Midbrain (tissue), 1 donor: ENCODE measurements at regions not wholly inside any gene's neighbourhood (a gene's known extent, or its start where the extent isn't known, plus 50 kb on each side); places are given as distances from the start of the nearest gene placed in this dataset.

ENCODE experiments used
- DNase-seq: peaks from one replicate; lab custom pipeline; 2025; lab: John Stamatoyannopoulos, UW

GRCh38 chr2:76450024-76450475 lies 739.3 kb upstream of the GCFC2 start:
- DNase-seq: no peak

DNA sequence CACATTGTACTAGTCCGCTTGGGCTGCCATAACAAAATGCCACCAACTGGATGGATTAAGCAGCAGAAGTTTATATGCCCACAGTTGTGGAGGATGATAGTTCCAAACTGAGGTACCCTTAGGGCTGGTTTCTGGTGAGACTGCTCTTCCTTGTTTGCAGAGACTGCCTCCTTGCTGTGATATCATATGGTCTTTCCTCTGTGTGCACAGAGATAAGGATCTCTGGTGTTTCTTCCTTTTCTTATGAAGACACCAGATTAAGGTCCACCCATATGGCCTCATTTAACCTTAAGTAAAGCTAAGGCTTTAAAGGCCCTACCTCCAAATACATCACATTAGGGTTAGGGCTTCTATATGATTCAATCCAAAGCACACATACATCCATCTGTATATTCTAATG lies 738.2 kb upstream of the GCFC2 start:
- DNase-seq: no peak

DNA sequence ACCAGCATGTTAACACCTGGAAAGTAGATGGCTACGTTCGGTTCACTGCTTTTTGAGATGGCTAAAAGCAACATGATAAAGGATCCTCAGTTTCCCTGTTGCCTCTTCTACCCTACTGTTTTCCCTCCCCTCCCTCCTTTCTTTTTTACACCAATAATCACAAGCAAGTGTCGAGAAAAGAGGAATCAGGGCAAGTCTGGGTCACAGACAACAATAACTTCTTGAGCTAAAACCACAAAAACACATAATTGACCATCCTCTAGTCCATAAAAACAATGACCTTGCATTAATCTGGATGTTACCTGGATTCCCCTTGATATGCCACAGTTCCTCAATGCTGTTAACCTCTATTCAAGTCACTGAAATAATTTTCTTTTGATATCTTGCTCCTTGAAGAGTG lies 736.6 kb upstream of the GCFC2 start:
- DNase-seq: no peak

GRCh38 chr2:76446872-76447271 lies 736.2 kb upstream of the GCFC2 start:
- no peak for DNase-seq

DNA sequence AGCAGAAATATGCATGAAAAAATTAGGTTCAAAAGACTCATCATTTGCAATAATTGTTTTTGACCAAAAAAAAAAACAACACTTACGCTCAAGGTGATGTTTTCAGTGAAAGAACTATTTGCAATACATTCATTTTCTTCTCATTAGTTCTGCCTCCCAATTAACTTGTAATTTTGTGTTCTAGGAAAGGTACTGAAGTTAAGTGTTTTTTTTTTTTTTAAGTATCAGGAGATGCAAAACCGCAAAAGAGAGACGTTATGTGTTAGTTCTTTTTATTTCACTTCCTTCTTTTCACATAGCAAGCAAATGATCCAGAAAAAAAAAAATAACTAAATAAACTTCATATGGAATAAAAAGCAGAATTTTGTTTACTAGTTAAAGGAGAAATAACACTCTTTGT lies 735.2 kb upstream of the GCFC2 start:
- no peak for DNase-seq

- no peak for DNase-seq
Measured at GRCh38 chr2:76444732-76445131, 734.0 kb upstream of the GCFC2 start.

DNA sequence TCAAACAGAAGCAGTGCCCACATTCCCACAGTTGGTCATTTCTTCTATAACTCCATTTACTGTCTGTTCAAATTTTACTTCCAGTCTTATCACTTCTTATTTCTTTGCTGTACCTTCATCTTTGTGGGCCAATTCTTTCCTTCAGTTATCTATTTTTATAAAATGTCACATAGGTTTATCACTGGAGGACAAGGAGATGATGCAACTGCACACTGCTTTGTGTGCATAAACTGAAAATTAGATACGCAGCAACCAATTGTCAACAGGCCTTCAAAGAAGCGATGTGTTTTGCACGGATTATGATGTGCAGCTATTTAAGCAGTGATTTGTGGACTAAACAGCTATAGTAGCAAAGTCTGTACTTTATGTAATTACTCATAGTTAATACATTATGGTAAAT lies 726.8 kb upstream of the GCFC2 start:
- no peak for DNase-seq

GRCh38 chr2:76429374-76429773 lies 718.7 kb upstream of the GCFC2 start:
- DNase-seq: no peak

DNA sequence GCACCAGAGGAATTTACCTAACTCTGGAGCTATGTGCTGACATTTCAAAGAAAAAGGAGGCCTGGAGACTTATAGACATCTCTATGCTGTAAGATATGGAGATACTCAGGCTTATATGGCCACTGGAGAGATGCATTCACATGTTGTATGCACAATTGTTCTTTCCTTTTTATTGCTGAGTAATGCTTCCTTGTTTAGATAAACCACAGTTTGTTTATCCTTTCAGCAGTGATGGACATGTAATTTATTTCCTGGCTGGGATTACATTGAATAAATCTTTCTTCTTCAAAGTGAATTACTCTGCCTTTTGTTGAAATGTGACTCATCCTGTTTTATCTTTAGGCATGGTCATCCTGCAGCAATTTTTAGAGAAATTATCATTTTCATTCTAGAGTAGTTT lies 716.7 kb upstream of the GCFC2 start:
- DNase-seq: no peak

DNA sequence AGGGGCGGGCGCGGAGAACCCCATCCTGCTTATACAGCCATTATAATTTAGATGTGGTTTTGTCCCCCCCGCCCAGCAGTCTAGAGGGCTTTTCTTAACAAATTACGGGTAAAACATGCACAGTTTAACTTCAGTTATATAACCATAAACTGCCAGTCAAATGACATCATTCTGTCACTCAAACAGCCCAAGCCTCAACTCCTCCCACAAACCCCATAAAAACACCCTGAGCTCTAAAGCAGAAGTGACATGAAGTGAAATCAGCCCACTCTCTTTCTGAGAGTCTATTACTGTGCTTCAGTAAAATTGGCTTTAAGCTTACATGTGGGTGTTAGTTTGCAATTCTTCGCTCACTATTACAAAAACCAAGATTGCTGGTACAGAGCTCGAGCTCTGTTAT lies 705.1 kb upstream of the GCFC2 start:
- DNase-seq: no peak

- DNase-seq: no peak
Measured at GRCh38 chr2:76413436-76413835, 702.7 kb upstream of the GCFC2 start.

DNA sequence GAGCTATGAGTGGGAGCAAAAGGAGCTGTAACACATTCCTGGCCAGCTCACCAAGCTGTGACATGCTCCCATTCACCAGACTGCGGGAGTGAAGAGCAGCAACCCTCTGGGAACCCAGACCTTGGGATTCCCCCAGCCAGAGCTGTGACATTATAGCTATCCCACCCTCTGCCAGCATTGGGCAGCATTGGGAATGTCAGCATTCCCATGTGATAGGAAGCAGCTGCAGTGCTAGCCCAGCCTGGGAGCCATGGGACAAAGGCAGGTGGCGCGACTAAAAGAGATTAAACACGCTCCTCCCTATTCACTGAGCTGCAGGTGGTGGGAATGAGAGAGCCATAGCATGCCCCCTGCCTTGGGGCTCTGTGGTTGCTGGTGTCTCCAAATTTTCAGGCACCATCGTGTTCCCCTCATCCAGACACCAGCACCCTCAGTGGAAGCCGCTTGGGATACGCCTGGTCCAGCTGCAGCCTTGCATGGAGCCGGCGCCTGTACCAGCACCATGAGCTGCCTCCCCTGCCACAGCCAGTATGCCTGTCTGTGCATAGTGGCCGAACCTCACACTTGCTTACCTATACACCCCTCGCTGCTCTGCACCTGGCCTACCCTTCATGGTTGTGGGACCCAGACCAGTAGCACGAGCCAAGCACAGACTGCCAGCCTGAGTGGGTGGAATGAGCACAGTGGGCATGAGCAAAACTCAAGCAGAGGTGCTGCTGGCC lies 695.6 kb upstream of the GCFC2 start:
- no peak for DNase-seq

DNA sequence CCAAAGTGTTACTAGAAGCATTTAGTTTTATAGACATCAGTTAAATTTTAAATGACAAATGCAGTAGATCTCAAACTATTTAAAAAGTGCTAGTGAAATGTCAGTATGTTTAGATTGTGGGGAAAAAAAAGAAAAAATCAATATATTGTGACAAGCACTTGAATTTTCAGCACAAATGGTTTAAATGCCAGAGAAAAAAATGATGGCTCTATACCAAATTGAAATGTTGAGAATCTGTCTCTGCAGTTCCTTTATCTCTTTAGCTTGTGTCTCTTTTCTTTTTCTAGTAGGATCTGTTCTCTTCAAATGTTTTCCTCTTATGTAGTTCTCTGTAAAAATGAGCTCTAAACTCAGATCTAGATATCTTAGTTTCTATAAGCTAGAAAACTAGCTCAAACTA lies 682.6 kb upstream of the GCFC2 start:
- DNase-seq: no peak

- DNase-seq: no peak
Measured at GRCh38 chr2:76391678-76392077, 681.0 kb upstream of the GCFC2 start.

DNA sequence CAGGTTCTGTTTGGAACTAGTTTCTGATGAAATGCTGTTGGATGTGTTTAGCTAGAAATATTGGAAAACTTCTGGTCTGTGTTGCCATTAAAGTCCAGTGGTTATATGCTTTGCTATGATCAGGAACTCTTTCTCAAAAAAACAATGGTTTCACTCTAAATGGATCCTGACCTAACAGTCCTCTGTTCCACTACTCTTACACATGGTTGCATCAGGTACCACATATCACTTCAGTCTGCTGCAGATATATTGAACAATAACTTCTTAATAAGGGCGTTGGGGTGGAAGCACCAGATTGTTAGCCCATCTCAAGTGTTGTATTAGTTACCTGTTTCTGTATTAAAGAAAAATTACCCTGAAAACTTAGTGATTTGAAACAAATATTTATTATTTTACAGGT lies 676.6 kb upstream of the GCFC2 start:
- no peak for DNase-seq

GRCh38 chr2:76385943-76386342 lies 675.2 kb upstream of the GCFC2 start:
- no peak for DNase-seq

DNA sequence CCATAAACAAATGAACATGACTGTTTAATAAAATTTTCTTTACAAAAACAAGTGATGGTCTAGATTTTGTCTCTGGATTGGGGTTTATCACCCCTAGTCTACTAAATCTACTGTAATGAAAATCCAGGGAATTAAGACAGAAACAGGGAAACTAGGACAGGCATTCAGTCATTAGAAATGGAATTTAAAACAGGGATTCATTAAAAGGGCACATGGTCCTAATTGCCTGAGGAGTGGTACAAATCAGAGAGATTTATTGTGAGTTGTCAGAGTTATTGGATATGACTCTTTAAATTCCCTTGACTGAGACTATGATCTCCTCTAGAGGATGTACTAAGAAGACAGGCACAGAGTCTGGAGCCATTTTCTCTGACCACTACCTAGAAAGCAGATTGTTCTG lies 670.9 kb upstream of the GCFC2 start:
- DNase-seq: no peak

GRCh38 chr2:76378140-76378539 lies 667.4 kb upstream of the GCFC2 start:
- no peak for DNase-seq

DNA sequence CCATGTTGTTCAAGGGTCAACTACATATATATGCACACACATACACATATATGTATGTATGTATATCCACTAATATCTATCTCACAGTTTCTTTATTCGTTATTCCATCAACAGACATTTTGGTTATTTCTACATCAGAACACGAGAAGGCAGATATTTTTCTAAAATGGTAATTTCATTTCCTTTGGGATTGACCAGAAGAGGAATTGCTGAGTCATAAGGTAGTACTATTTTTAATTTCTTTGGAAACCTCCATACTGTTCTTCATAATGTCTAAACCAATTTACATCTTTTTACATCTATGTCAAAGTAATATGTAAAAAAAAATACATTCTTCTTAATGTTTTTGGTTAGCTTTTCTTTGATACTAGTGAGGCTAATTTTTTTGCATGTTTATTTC lies 630.7 kb upstream of the GCFC2 start:
- DNase-seq: no peak

GRCh38 chr2:76332871-76333270 lies 622.2 kb upstream of the GCFC2 start:
- DNase-seq: no peak

- DNase-seq: no peak
Measured at GRCh38 chr2:76330865-76331264, 620.1 kb upstream of the GCFC2 start.

- DNase-seq: no peak
Measured at GRCh38 chr2:76326636-76327035, 615.9 kb upstream of the GCFC2 start.

DNA sequence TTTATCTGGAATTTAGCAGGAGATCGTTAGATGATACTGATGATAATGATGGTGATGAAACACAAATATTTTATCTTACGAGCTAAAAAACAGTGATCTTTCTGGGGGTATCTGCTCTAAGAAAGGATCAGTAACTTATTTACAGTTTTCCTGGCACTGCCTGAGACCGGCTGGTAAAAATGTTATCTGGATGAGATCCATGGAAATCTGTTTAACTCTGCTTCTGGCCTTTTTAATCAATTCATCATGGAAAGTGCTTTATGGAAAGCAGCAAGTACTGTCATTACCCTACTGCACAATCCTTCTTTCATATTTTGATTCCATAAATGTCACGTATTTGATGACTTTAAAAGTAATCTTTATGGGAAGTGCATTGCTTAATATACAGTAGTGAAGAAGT lies 612.7 kb upstream of the GCFC2 start:
- no peak for DNase-seq

DNA sequence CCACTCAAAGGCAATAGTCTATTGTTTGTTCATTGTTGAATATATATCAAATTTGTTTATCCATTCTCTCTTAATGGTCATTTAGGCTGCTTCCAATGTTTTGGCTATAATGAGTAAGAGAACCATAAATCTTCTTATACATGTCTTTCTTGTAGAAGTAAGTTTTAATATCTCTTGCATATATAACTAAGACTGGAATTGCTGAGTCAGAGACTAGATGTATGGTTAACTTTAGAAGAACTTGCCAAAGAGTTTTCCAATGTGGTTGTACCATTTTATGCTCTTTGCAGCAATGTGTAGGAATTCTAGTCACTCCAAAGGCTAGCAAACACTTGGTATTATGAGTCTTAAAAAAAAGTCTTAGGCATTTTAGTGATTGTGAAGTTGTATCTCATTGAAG lies 610.0 kb upstream of the GCFC2 start:
- DNase-seq: no peak
